CMK (cell line): ENCODE measurements at regions not wholly inside any gene's neighbourhood (a gene's known extent, or its start where the extent isn't known, plus 50 kb on each side); places are given as distances from the start of the nearest gene placed in this dataset.
"Not testable (repeated sequence)": the region's sequence is repeated elsewhere in the genome, so short reads cannot be mapped to it uniquely, and the experiment has no call there.

Source experiments
- DNase-seq: peaks from one replicate; pipeline ENCODE4 v3.0.0-alpha.2; 2010; ENCODE audit warnings: low read depth

- not testable (repeated sequence) for DNase-seq
Measured at GRCh38 chr1:120278259-120278610, 101.9 kb upstream of the SEC22B start.

- DNase-seq: not testable (repeated sequence)
Measured at GRCh38 chr1:120277428-120278258, 101.3 kb upstream of the SEC22B start.

GRCh38 chr1:120276710-120277109, 100.4 kb upstream of the SEC22B start:
- not testable (repeated sequence) for DNase-seq

- DNase-seq: not testable (repeated sequence)
Measured at GRCh38 chr1:120274438-120274837, 98.1 kb upstream of the SEC22B start.

- not testable (repeated sequence) for DNase-seq
Measured at GRCh38 chr1:120273363-120273762, 97.0 kb upstream of the SEC22B start.

GRCh38 chr1:120272242-120272641, 95.9 kb upstream of the SEC22B start:
- DNase-seq: not testable (repeated sequence)

GRCh38 chr1:120271561-120272221, 95.4 kb upstream of the SEC22B start:
- not testable (repeated sequence) for DNase-seq

- DNase-seq: not testable (repeated sequence)
Measured at GRCh38 chr1:120267894-120268551, 91.7 kb upstream of the SEC22B start.

GRCh38 chr1:120264564-120264963, 88.2 kb upstream of the SEC22B start:
- not testable (repeated sequence) for DNase-seq

- DNase-seq: not testable (repeated sequence)
Measured at GRCh38 chr1:120262791-120263751, 86.8 kb upstream of the SEC22B start.

GRCh38 chr1:120257778-120258105, 81.4 kb upstream of the SEC22B start:
- not testable (repeated sequence) for DNase-seq

GRCh38 chr1:120257064-120257777, 80.9 kb upstream of the SEC22B start:
- DNase-seq: not testable (repeated sequence)

- not testable (repeated sequence) for DNase-seq
Measured at GRCh38 chr1:120250756-120251155, 74.4 kb upstream of the SEC22B start.

- not testable (repeated sequence) for DNase-seq
Measured at GRCh38 chr1:120248726-120249427, 72.6 kb upstream of the SEC22B start.

GRCh38 chr1:120248203-120248602, 71.9 kb upstream of the SEC22B start:
- not testable (repeated sequence) for DNase-seq

GRCh38 chr1:120243867-120244266, 67.5 kb upstream of the SEC22B start:
- DNase-seq: not testable (repeated sequence)

- not testable (repeated sequence) for DNase-seq
Measured at GRCh38 chr1:120242582-120242981, 66.3 kb upstream of the SEC22B start.

- DNase-seq: not testable (repeated sequence)
Measured at GRCh38 chr1:120241868-120242267, 65.5 kb upstream of the SEC22B start.

GRCh38 chr1:120240181-120240580, 63.9 kb upstream of the SEC22B start:
- DNase-seq: not testable (repeated sequence)

GRCh38 chr1:120239351-120239750, 63.0 kb upstream of the SEC22B start:
- not testable (repeated sequence) for DNase-seq
